CD4-positive, alpha-beta memory T cell (primary cell): ENCODE measurements at regions not wholly inside any gene's neighbourhood (a gene's known extent, or its start where the extent isn't known, plus 50 kb on each side); places are given as distances from the start of the nearest gene placed in this dataset.

Experiments used
- CTCF ChIA-PET: fragments of 350-600 bp; sonication (Branson Sonifier 250); formaldehyde crosslinking; loops from one replicate; lab custom pipeline; 2021; ENCODE audit warnings: inconsistent platforms; ENCODE audit not compliant: partially characterized antibody; lab: Charles Lee
- POLR2A ChIA-PET: fragments of 350-600 bp; sonication (Branson Sonifier 250); formaldehyde crosslinking; loops from one replicate; lab custom pipeline; 2021; ENCODE audit not compliant: partially characterized antibody; lab: Charles Lee
- DNase-seq, 5 donors: peaks; one replicate each; pipeline versions ENCODE4 v3.0.0 to v3.0.0-alpha.2; 2020 to 2022; ENCODE audit warnings: mixed read lengths in 1 of 5
- H3K27ac ChIP-seq: one replicate; pipeline ENCODE4 v1.7.0; 2013; ENCODE audit warnings: low read depth, low read length
- H3K27me3 ChIP-seq: 2 replicates; pipeline ENCODE4 v1.7.0; 2013; ENCODE audit warnings: mild to moderate bottlenecking, low read length, moderate library complexity; ENCODE audit not compliant: insufficient read depth
- H3K36me3 ChIP-seq: 2 replicates; pipeline ENCODE4 v1.7.0; 2013; ENCODE audit warnings: mild to moderate bottlenecking, low read length, moderate library complexity; ENCODE audit not compliant: insufficient read depth
- H3K4me1 ChIP-seq: 2 replicates; pipeline ENCODE4 v1.7.0; 2013; ENCODE audit warnings: mild to moderate bottlenecking, low read length, moderate library complexity; ENCODE audit not compliant: insufficient read depth
- H3K4me3 ChIP-seq, 2 donors: one replicate each; pipeline ENCODE4 v1.7.0; 2013; ENCODE audit warnings: low read length in 2 of 2, mild to moderate bottlenecking in 1 of 2
- H3K9me3 ChIP-seq, 2 donors: one replicate each; pipeline ENCODE4 v1.7.0; 2013; ENCODE audit warnings: low read length in 2 of 2, control low read depth in 1 of 2; ENCODE audit not compliant: control insufficient read depth in 1 of 2
- H3K27ac Mint-ChIP-seq, 7 donors: one replicate each; pipeline ENCODE4 v1.8.0; 2020 to 2021; ENCODE audit warnings: mixed read lengths in 7 of 7, mild to moderate bottlenecking in 6 of 7, inconsistent platforms in 3 of 7, moderate library complexity in 3 of 7
- H3K27me3 Mint-ChIP-seq, 2 donors: one replicate each; pipeline ENCODE4 v1.8.0; 2020 to 2021; ENCODE audit warnings: mixed read lengths in 2 of 2
- H3K36me3 Mint-ChIP-seq, 2 donors: one replicate each; pipeline ENCODE4 v1.8.0; 2020 to 2021; ENCODE audit warnings: mixed read lengths in 2 of 2, inconsistent platforms in 1 of 2, mild to moderate bottlenecking in 1 of 2
- H3K4me1 Mint-ChIP-seq, 4 donors: one replicate each; pipeline ENCODE4 v1.8.0; 2020 to 2021; ENCODE audit warnings: mixed read lengths in 4 of 4, mild to moderate bottlenecking in 1 of 4
- H3K4me3 Mint-ChIP-seq, 8 donors: one replicate each; pipeline ENCODE4 v1.8.0; 2020 to 2021; ENCODE audit warnings: mixed read lengths in 8 of 8, mild to moderate bottlenecking in 7 of 8, moderate library complexity in 6 of 8, inconsistent platforms in 3 of 8
- H3K9me3 Mint-ChIP-seq, 8 donors: one replicate each; pipeline ENCODE4 v1.8.0; 2020 to 2021; ENCODE audit warnings: mixed read lengths in 8 of 8, mild to moderate bottlenecking in 5 of 8, inconsistent platforms in 3 of 8, moderate library complexity in 1 of 8
- intact Hi-C: fragments of 100-400 bp; cut with micrococcal nuclease; formaldehyde crosslinking; loops from one replicate; pipeline ENCODE4 v1.15.1; 2023

GRCh38 chr14:97993508-97994019 lies 1196.4 kb downstream of the VRK1 start:
- CTCF ChIA-PET = interaction anchor here (1.1 to 5.3 kb wide), 3 partner anchors 12 to 145 kb away, joined by 6 to 41 read pairs (median 10); no protein-coding TSS in a partner anchor
- peak overlapping the region; percentile 50 for H3K27ac ChIP-seq
- peaks cover 59% of the 10 kb centered on the region for H3K4me1 ChIP-seq

GRCh38 chr14:97994020-97994531 lies 1196.9 kb downstream of the VRK1 start:
- Histone ChIP-seq H3K36me3 (no peaks in the 10 kb centered on the region), H3K27me3 (no peaks in the 10 kb centered on the region), H3K9me3 (no peaks in the 10 kb centered on the region), H3K27ac (peak overlapping the region; percentile 50), H3K4me3 (no peak overlapping the region), H3K4me1 (peaks cover 59% of the 10 kb centered on the region)
- Mint-ChIP-seq H3K27ac (peak overlapping the region; percentile 82 to 96 (median 92)), H3K4me3 (peak overlapping the region in 7 of 8 donors; percentile 28 to 72 (median 67)), H3K27me3 (no peaks in the 10 kb centered on the region), H3K36me3 (no peaks in the 10 kb centered on the region), H3K4me1 (peaks cover 54 to 78% (median 66%) of the 10 kb centered on the region in 4 donors), H3K9me3 (peaks cover 0 to 2% (median 0%) of the 10 kb centered on the region in 8 donors)
- ChIA-PET CTCF (interaction anchor here (1.1 to 5.3 kb wide), 3 partner anchors 12 to 145 kb away, joined by 6 to 41 read pairs (median 10); no protein-coding TSS in a partner anchor), POLR2A (interaction anchor here (0.7 to 4.5 kb wide), 6 partner anchors 9 to 1275 kb away, joined by 3 to 41 read pairs (median 4); no protein-coding TSS in a partner anchor)
- intact Hi-C loops = loop anchor here (1.0 to 5.0 kb wide), 4 partner anchors 16 to 1278 kb away; partner anchors contain the start of gene BCL11B
- peak; percentile 66 to 75 (median 71) for DNase-seq

More at GRCh38 chr14:97993508-97994019, 1196.4 kb downstream of the VRK1 start:
- intact Hi-C loops = loop anchor here (1.0 to 5.0 kb wide), 4 partner anchors 15 to 1279 kb away; partner anchors contain the start of gene BCL11B
- Mint-ChIP-seq H3K4me3 (peak overlapping the region in 7 of 8 donors; percentile 28 to 72 (median 67)), H3K9me3 (peaks cover 0 to 2% (median 0%) of the 10 kb centered on the region in 8 donors), H3K27ac (peak overlapping the region; percentile 82 to 96 (median 92)), H3K36me3 (no peaks in the 10 kb centered on the region), H3K4me1 (peaks cover 52 to 78% (median 65%) of the 10 kb centered on the region in 4 donors), H3K27me3 (no peaks in the 10 kb centered on the region)
- POLR2A ChIA-PET = interaction anchor here (0.7 to 4.5 kb wide), 8 partner anchors 9 to 1278 kb away, joined by 3 to 41 read pairs (median 3); partner anchors contain the start of gene BCL11B
- H3K27me3 ChIP-seq = no peaks in the 10 kb centered on the region
- no peaks in the 10 kb centered on the region for H3K9me3 ChIP-seq
- H3K36me3 ChIP-seq = no peaks in the 10 kb centered on the region
- H3K4me3 ChIP-seq = no peak overlapping the region
- DNase-seq = no peak

GRCh38 chr14:97995038-97995437 lies 1197.9 kb downstream of the VRK1 start:
- peaks cover 59% of the 10 kb centered on the region for H3K4me1 ChIP-seq
- peaks cover 0 to 2% (median 0%) of the 10 kb centered on the region in 8 donors for H3K9me3 Mint-ChIP-seq
- CTCF ChIA-PET = interaction anchor here (0.6 to 1.5 kb wide), 4 partner anchors 17 to 450 kb away, joined by 3 to 10 read pairs (median 4); no protein-coding TSS in a partner anchor
- POLR2A ChIA-PET = interaction anchor here (0.8 to 3.7 kb wide), 6 partner anchors 17 to 1273 kb away, joined by 3 to 28 read pairs (median 4); no protein-coding TSS in a partner anchor
- H3K27ac ChIP-seq = peak overlapping the region; percentile 50
- H3K4me3 ChIP-seq = peak overlapping the region in 1 of 2 donors; percentile 22
- peaks cover 54 to 78% (median 66%) of the 10 kb centered on the region in 4 donors for H3K4me1 Mint-ChIP-seq
- H3K36me3 Mint-ChIP-seq = no peaks in the 10 kb centered on the region
- intact Hi-C loops = no loop called here
- H3K4me3 Mint-ChIP-seq = peak overlapping the region in 5 of 8 donors; percentile 20 to 67 (median 33)
- H3K9me3 ChIP-seq = no peaks in the 10 kb centered on the region
- no peaks in the 10 kb centered on the region for H3K27me3 ChIP-seq
- H3K27me3 Mint-ChIP-seq = no peaks in the 10 kb centered on the region
- peak overlapping the region; percentile 82 to 96 (median 92) for H3K27ac Mint-ChIP-seq
- no peaks in the 10 kb centered on the region for H3K36me3 ChIP-seq
- DNase-seq = no peak

GRCh38 chr14:97995531-97995930 lies 1198.3 kb downstream of the VRK1 start:
- H3K4me1 ChIP-seq = peaks cover 59% of the 10 kb centered on the region
- Mint-ChIP-seq H3K27me3 (no peaks in the 10 kb centered on the region), H3K4me1 (peaks cover 54 to 76% (median 64%) of the 10 kb centered on the region in 4 donors), H3K9me3 (peaks cover 0 to 2% (median 0%) of the 10 kb centered on the region in 8 donors), H3K4me3 (peak overlapping the region; percentile 20 to 67 (median 41)), H3K36me3 (no peaks in the 10 kb centered on the region), H3K27ac (peak overlapping the region; percentile 82 to 96 (median 92))
- no peaks in the 10 kb centered on the region for H3K36me3 ChIP-seq
- no peak overlapping the region for H3K4me3 ChIP-seq
- H3K9me3 ChIP-seq = no peaks in the 10 kb centered on the region
- POLR2A ChIA-PET = interaction anchor here (0.8 to 3.7 kb wide), 6 partner anchors 18 to 1272 kb away, joined by 3 to 28 read pairs (median 4); no protein-coding TSS in a partner anchor
- intact Hi-C loops = no loop called here
- H3K27ac ChIP-seq = peak overlapping the region; percentile 50
- CTCF ChIA-PET = interaction anchor here (0.6 to 1.5 kb wide), 5 partner anchors 17 to 449 kb away, joined by 3 to 10 read pairs (median 4); no protein-coding TSS in a partner anchor
- no peaks in the 10 kb centered on the region for H3K27me3 ChIP-seq
- no peak for DNase-seq

- Mint-ChIP-seq H3K36me3 (no peaks in the 10 kb centered on the region), H3K27me3 (no peaks in the 10 kb centered on the region), H3K9me3 (no peaks in the 10 kb centered on the region), H3K4me3 (peak overlapping the region in 1 of 8 donors; percentile 26), H3K4me1 (peaks cover 7 to 15% (median 8%) of the 10 kb centered on the region in 4 donors), H3K27ac (no peak overlapping the region)
- intact Hi-C loops = no loop called here
- Histone ChIP-seq H3K27me3 (no peaks in the 10 kb centered on the region), H3K4me1 (no peaks in the 10 kb centered on the region), H3K27ac (no peak overlapping the region), H3K4me3 (no peak overlapping the region), H3K36me3 (no peaks in the 10 kb centered on the region), H3K9me3 (no peaks in the 10 kb centered on the region)
- no peak for DNase-seq
- POLR2A ChIA-PET = interaction anchor here (0.6 kb wide), 1 partner anchor 28 kb away, joined by 4 read pairs; no protein-coding TSS in a partner anchor
- CTCF ChIA-PET = interaction anchor here (1.6 kb wide), 1 partner anchor 20 kb away, joined by 3 read pairs; no protein-coding TSS in a partner anchor
These were observed 1208.8 kb downstream of the VRK1 start for GRCh38 chr14:98006008-98006407.

- POLR2A ChIA-PET = no interaction called here
- Histone ChIP-seq H3K4me1 (peaks cover 7% of the 10 kb centered on the region), H3K27me3 (no peaks in the 10 kb centered on the region), H3K36me3 (no peaks in the 10 kb centered on the region), H3K4me3 (no peak overlapping the region), H3K27ac (no peak overlapping the region), H3K9me3 (no peaks in the 10 kb centered on the region)
- intact Hi-C loops = no loop called here
- H3K27me3 Mint-ChIP-seq = no peaks in the 10 kb centered on the region
- no peaks in the 10 kb centered on the region for H3K9me3 Mint-ChIP-seq
- peak overlapping the region in 1 of 8 donors; percentile 2 for H3K4me3 Mint-ChIP-seq
- no peaks in the 10 kb centered on the region for H3K36me3 Mint-ChIP-seq
- H3K27ac Mint-ChIP-seq = no peak overlapping the region
- no peak for DNase-seq
- CTCF ChIA-PET = interaction anchor here (1.4 kb wide), 1 partner anchor 11 kb away, joined by 5 read pairs; no protein-coding TSS in a partner anchor
- peaks cover 9 to 25% (median 11%) of the 10 kb centered on the region in 4 donors for H3K4me1 Mint-ChIP-seq
These were observed 1211.4 kb downstream of the VRK1 start for GRCh38 chr14:98008381-98009113.
